ENCODE measurements at regions not wholly inside any gene's neighbourhood (a gene's known extent, or its start where the extent isn't known, plus 50 kb on each side); places are given as distances from the start of the nearest gene placed in this dataset.

GRCh38 chr2:126115975-126116374 lies 540.0 kb upstream of the GYPC start:
- TF ChIP-seq ELF4 (IDR thresholded peaks at IDR 0.05) (no peak), FOXM1 (IDR thresholded peaks at IDR 0.05; ENCODE audit: borderline replicate concordance) (no peak), PKNOX1 (IDR thresholded peaks at IDR 0.05) (no peak), NFRKB (IDR thresholded peaks at IDR 0.05) (no peak)

Data from HEK293T (cell line).